ENCODE measurements at regions not wholly inside any gene's neighbourhood (a gene's known extent, or its start where the extent isn't known, plus 50 kb on each side); places are given as distances from the start of the nearest gene placed in this dataset.

DNA sequence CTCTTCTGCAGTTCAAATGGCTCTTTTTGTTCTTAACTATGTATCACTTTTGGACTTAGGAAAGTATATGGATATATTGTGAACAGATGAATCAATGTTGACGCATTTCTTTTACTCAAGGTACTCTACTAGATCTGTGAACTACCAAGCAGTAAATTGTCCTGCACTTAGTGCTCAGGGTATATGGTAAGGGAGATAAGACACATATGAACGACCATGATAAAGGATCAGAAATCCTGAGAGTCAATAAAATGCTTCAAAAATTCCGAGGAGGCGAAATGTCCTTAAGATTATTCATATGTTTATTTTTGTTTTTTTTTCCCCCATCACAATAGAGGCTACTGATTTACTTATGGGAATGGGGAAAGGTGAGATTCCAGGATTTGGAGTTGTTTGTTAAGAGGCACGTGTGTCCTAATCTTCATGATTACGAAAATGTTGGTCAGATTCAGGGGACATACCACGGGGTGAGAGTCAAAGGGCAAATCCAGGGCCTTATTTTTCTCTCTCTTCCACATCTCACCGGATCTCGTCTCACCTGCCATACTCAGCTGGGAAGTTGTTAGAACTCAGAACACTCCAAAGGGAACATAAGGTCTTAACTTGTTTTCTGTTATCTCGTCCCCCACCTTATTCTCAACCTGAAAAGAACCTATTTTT, 475.1 kb upstream of the TBL1XR1 start:
- H3K4me3 ChIP-seq (ENCODE audit: control insufficient read depth, low read depth, low read length): no peak overlapping the region
- no peak for DNase-seq (ENCODE audit: low read depth)
- no peak for TF ChIP-seq CTCF (IDR thresholded peaks at IDR 0.05; ENCODE audit: control insufficient read depth, insufficient read depth, low read depth, low read length, missing control alignments)

DNA sequence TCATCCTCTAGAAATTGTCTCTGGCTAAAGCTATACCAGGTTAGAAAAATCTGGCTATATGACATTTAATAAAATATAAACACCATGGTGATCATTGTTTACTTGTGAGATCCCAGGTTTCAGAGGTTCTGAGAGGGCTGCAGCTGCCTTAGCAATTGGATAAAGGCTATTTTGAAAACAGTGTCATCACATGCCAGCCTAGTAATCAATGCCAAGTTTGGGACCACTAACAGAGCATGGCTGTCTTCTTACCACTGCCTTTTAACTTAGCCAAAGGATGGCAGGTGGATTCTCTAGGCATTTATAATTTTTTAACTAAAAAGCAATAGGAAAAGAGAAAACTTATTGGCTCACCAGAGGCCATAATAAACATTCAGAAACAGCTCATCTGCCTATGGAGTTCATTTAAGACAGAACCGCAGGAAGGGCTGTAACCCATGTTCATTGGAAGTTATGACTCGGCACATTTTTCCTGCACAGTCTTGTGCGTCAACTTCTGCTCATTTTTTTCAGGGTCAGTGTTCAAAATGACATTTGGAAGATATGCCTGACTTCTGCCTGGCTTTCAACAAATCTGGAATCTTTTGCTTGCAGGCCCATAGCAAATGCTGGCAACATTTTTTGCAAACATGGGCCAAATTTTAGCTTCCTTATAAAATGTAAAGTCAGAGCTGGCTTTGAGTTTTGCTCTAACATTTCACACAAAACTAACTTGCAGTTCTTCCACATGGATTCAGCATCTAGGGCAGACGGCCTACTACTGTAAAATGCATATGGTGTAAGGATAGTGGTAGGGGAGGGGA, 476.0 kb upstream of the TBL1XR1 start:
- H3K4me3 ChIP-seq (ENCODE audit: control insufficient read depth, low read depth, low read length): no peak overlapping the region
- TF ChIP-seq CTCF (IDR thresholded peaks at IDR 0.05; ENCODE audit: control insufficient read depth, insufficient read depth, low read depth, low read length, missing control alignments): no peak
- DNase-seq (ENCODE audit: low read depth): peak; percentile 87

GRCh38 chr3:177674186-177674585, 476.9 kb upstream of the TBL1XR1 start:
- no peak overlapping the region for H3K4me3 ChIP-seq (ENCODE audit: control insufficient read depth, low read depth, low read length)
- TF ChIP-seq CTCF (IDR thresholded peaks at IDR 0.05; ENCODE audit: control insufficient read depth, insufficient read depth, low read depth, low read length, missing control alignments): no peak
- no peak for DNase-seq (ENCODE audit: low read depth)

GRCh38 chr3:177676148-177676547, 478.9 kb upstream of the TBL1XR1 start:
- TF ChIP-seq CTCF (IDR thresholded peaks at IDR 0.05; ENCODE audit: control insufficient read depth, insufficient read depth, low read depth, low read length, missing control alignments): no peak
- DNase-seq (ENCODE audit: low read depth): no peak
- no peak overlapping the region for H3K4me3 ChIP-seq (ENCODE audit: control insufficient read depth, low read depth, low read length)

GRCh38 chr3:177676947-177677587, 479.8 kb upstream of the TBL1XR1 start:
- H3K4me3 ChIP-seq (ENCODE audit: control insufficient read depth, low read depth, low read length): no peak overlapping the region
- DNase-seq (ENCODE audit: low read depth): no peak
- no peak for TF ChIP-seq CTCF (IDR thresholded peaks at IDR 0.05; ENCODE audit: control insufficient read depth, insufficient read depth, low read depth, low read length, missing control alignments)

- no peak for DNase-seq (ENCODE audit: low read depth)
- H3K4me3 ChIP-seq (ENCODE audit: control insufficient read depth, low read depth, low read length): no peak overlapping the region
- no peak for TF ChIP-seq CTCF (IDR thresholded peaks at IDR 0.05; ENCODE audit: control insufficient read depth, insufficient read depth, low read depth, low read length, missing control alignments)
Measured at GRCh38 chr3:177679568-177680471, 482.5 kb upstream of the TBL1XR1 start.
